HFF-Myc (cell line): ENCODE measurements at regions not wholly inside any gene's neighbourhood (a gene's known extent, or its start where the extent isn't known, plus 50 kb on each side); places are given as distances from the start of the nearest gene placed in this dataset.

Experiments used
- DNase-seq: peaks from one replicate; pipeline ENCODE4 v3.0.0-alpha.2; 2011; ENCODE audit warnings: low read depth; ENCODE audit errors: extremely low read depth
- H3K4me3 ChIP-seq: replicated peaks from 2 replicates; pipeline ENCODE4 v1.5.1; 2011; ENCODE audit warnings: low read depth, mild to moderate bottlenecking, control low read depth, low read length
- TF ChIP-seq, protein P1 (sequence below): IDR thresholded peaks from 2 replicates; pipeline ENCODE4 v1.5.1; 2012; ENCODE audit warnings: mild to moderate bottlenecking, low read depth, low read length, control low read depth; ENCODE audit errors: missing control alignments

DNA sequence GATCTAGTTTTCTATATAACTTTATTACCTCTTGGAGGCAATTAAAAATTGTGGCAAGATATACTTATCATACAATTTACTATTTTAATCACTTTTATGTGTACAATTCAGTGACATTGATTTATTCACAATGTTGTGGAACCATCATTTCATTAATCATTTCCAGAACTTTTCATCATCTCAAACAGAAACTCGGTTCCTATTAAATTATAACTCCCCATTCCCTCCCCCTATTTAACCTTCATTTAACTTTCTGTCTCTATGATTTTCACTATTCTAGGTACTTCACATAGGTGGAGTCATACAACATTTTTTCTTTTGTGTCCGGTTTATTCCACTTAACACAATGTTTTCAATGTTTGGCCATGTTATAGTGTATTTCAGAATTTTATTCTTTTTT is 252.8 kb downstream of the REEP3 start:
- no peak overlapping the region for H3K4me3 ChIP-seq
- DNase-seq = no peak
- TF ChIP-seq, protein P1, sequence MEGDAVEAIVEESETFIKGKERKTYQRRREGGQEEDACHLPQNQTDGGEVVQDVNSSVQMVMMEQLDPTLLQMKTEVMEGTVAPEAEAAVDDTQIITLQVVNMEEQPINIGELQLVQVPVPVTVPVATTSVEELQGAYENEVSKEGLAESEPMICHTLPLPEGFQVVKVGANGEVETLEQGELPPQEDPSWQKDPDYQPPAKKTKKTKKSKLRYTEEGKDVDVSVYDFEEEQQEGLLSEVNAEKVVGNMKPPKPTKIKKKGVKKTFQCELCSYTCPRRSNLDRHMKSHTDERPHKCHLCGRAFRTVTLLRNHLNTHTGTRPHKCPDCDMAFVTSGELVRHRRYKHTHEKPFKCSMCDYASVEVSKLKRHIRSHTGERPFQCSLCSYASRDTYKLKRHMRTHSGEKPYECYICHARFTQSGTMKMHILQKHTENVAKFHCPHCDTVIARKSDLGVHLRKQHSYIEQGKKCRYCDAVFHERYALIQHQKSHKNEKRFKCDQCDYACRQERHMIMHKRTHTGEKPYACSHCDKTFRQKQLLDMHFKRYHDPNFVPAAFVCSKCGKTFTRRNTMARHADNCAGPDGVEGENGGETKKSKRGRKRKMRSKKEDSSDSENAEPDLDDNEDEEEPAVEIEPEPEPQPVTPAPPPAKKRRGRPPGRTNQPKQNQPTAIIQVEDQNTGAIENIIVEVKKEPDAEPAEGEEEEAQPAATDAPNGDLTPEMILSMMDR = no peak

DNA sequence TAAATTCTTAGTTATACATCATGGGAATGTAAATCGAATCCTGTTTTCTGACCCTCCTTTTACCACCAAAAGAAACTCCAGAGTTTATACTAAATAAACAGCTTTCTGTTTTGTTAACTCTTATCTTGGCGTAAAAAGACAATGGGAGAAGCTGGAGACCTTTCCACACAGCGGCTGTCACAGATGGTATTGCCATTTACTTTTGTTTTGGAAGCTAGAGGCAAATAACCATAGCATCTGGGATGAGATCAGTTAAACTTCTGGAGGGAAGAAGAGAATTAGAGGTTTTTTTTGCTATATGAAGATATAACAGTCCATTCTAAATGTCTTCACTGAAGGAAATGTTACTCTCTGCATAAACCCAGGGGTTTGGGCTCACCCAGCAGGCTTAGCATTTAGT is 258.9 kb downstream of the REEP3 start:
- TF ChIP-seq, protein P1 = no peak
- H3K4me3 ChIP-seq = no peak overlapping the region
- DNase-seq = no peak

- DNase-seq = no peak
- H3K4me3 ChIP-seq = no peak overlapping the region
- TF ChIP-seq, protein P1 = no peak
These were observed 260.0 kb downstream of the REEP3 start for GRCh38 chr10:63781226-63781625.

DNA sequence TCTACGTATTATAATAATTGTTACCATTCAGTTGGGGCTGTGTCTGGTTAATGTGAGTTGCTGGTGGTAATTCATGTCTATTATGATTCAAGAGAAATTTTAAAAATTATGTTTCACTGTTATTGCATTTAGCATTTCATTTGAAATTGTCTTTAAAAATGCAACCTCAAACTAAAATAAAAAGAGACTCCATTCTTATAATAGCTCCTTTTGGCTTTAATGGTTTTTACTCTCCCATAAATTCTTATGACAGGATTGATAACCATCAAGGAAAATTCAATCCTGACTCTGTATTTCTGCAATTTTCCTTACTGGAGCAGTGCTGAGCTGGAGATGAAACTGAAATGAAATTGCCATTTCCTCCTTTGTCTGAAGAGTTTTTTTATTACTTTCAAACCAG is 262.7 kb downstream of the REEP3 start:
- DNase-seq = no peak
- no peak overlapping the region for H3K4me3 ChIP-seq
- TF ChIP-seq, protein P1 = no peak

GRCh38 chr10:63788152-63788821 is 267.1 kb downstream of the REEP3 start:
- no peak for DNase-seq
- TF ChIP-seq, protein P1 = no peak

GRCh38 chr10:63795094-63795860 is 274.1 kb downstream of the REEP3 start:
- TF ChIP-seq, protein P1 = no peak
- no peak for DNase-seq
- H3K4me3 ChIP-seq = no peak overlapping the region

More at GRCh38 chr10:63788152-63788821, 267.1 kb downstream of the REEP3 start:
- no peak overlapping the region for H3K4me3 ChIP-seq
